Spleen (tissue), 7 donors: ENCODE measurements at regions not wholly inside any gene's neighbourhood (a gene's known extent, or its start where the extent isn't known, plus 50 kb on each side); places are given as distances from the start of the nearest gene placed in this dataset.

Experiments
- POLR2A ChIP-seq, 3 donors: fragments of 450-650 bp; IDR thresholded peaks; one replicate each; pipeline ENCODE4 v1.5.1; 2017; ENCODE audit warnings: antibody characterized with exemption in 3 of 3, mild to moderate bottlenecking in 1 of 3
- POLR2AphosphoS5 ChIP-seq, 3 donors: sonication (generic); formaldehyde crosslinking; IDR thresholded peaks; one replicate each; pipeline ENCODE4 v1.5.1; 2017; ENCODE audit warnings: antibody characterized with exemption in 3 of 3
- TF ChIP-seq, protein P1 (sequence below), 11 experiments: fragments of 200-600 bp in 7 of 11; fragments of 450-650 bp in 4 of 11; sonication (generic) in 4 of 11; IDR thresholded peaks in 8 of 11; conservative IDR thresholded peaks in 3 of 11; 1 replicate in 7 of 11; 2 replicates in 4 of 11; pipeline versions ENCODE4 v1.4.0 to v1.8.0; 2016 to 2021; ENCODE audit warnings: antibody characterized with exemption in 11 of 11, inconsistent platforms in 4 of 11, mild to moderate bottlenecking in 1 of 11
- donor health status: DM: no; HTN: no; CAD: no; lungs with moderate emphysema.
- donor health status: DM: no; HTN: no; CAD: no.
- donor health status: DM: no; HTN: no; CAD: no.

GRCh38 chr7:88398459-88398858 is 91.8 kb upstream of the STEAP4 start:
- TF ChIP-seq, protein P1, sequence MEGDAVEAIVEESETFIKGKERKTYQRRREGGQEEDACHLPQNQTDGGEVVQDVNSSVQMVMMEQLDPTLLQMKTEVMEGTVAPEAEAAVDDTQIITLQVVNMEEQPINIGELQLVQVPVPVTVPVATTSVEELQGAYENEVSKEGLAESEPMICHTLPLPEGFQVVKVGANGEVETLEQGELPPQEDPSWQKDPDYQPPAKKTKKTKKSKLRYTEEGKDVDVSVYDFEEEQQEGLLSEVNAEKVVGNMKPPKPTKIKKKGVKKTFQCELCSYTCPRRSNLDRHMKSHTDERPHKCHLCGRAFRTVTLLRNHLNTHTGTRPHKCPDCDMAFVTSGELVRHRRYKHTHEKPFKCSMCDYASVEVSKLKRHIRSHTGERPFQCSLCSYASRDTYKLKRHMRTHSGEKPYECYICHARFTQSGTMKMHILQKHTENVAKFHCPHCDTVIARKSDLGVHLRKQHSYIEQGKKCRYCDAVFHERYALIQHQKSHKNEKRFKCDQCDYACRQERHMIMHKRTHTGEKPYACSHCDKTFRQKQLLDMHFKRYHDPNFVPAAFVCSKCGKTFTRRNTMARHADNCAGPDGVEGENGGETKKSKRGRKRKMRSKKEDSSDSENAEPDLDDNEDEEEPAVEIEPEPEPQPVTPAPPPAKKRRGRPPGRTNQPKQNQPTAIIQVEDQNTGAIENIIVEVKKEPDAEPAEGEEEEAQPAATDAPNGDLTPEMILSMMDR (IDR thresholded peaks at IDR 0.05 in 8 of 11, conservative IDR thresholded peaks at IDR 0.05 in 3 of 11) = no peak
- TF ChIP-seq POLR2AphosphoS5 (IDR thresholded peaks at IDR 0.05) (no peak), POLR2A (IDR thresholded peaks at IDR 0.05) (no peak)
